ENCODE measurements at regions not wholly inside any gene's neighbourhood (a gene's known extent, or its start where the extent isn't known, plus 50 kb on each side); places are given as distances from the start of the nearest gene placed in this dataset.
"Not testable (repeated sequence)": the region's sequence is repeated elsewhere in the genome, so short reads cannot be mapped to it uniquely, and the experiment has no call there.

GRCh38 chr12:46064548-46064947, 74.2 kb upstream of the SCAF11 start:
- FAIRE-seq = no peak
- Histone ChIP-seq H3K27me3 (ENCODE audit: control insufficient read depth, insufficient read depth, low read length) (no peaks in the 10 kb centered on the region), H3K4me3 (ENCODE audit: low read depth, low read length) (no peak overlapping the region), H3K36me3 (ENCODE audit: control insufficient read depth, insufficient read depth, low read length) (no peaks in the 10 kb centered on the region)
- DNase-seq (ENCODE audit: low read depth) = no peak
- no peak for TF ChIP-seq CTCF (IDR thresholded peaks at IDR 0.05; ENCODE audit: insufficient read depth, low read length, severe bottlenecking)

- FAIRE-seq; H3K4me3 ChIP-seq (ENCODE audit: low read depth, low read length); DNase-seq (ENCODE audit: low read depth); H3K36me3 ChIP-seq (ENCODE audit: control insufficient read depth, insufficient read depth, low read length); H3K27me3 ChIP-seq (ENCODE audit: control insufficient read depth, insufficient read depth, low read length): not testable (repeated sequence)
Measured at GRCh38 chr12:46058697-46059096, 68.3 kb upstream of the SCAF11 start.

- H3K27me3 ChIP-seq (ENCODE audit: control insufficient read depth, insufficient read depth, low read length) = no peaks in the 10 kb centered on the region
- H3K36me3 ChIP-seq (ENCODE audit: control insufficient read depth, insufficient read depth, low read length) = no peaks in the 10 kb centered on the region
- no peak overlapping the region for H3K4me3 ChIP-seq (ENCODE audit: low read depth, low read length)
- TF ChIP-seq CTCF (IDR thresholded peaks at IDR 0.05; ENCODE audit: insufficient read depth, low read length, severe bottlenecking) = no peak
- no peak for FAIRE-seq
- no peak for DNase-seq (ENCODE audit: low read depth)
Measured at GRCh38 chr12:46050805-46051204, 60.4 kb upstream of the SCAF11 start.

- Histone ChIP-seq H3K4me3 (ENCODE audit: low read depth, low read length) (no peak overlapping the region), H3K27me3 (ENCODE audit: control insufficient read depth, insufficient read depth, low read length) (no peaks in the 10 kb centered on the region), H3K36me3 (ENCODE audit: control insufficient read depth, insufficient read depth, low read length) (no peaks in the 10 kb centered on the region)
- DNase-seq (ENCODE audit: low read depth) = no peak
- TF ChIP-seq CTCF (IDR thresholded peaks at IDR 0.05; ENCODE audit: insufficient read depth, low read length, severe bottlenecking) = no peak
- no peak for FAIRE-seq
Measured at GRCh38 chr12:46049665-46050064, 59.3 kb upstream of the SCAF11 start.

DNA sequence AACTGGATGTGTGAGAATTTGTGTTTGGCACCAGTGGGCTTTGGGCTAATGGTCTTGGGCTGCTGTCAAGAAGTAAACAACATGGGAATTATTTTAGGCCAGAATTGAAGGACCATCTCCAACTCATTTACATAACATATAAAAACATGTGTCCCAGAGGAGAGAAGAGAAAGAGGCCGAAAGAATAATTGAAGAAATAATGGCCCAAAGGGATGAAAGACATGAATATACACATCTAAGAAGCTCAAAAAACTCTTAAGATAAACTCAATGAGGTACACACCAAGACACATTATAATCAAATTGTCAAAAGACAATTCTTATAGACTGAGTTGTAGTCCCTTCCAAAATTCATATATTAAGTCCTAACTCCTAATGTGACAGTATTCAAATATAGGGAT, 56.1 kb upstream of the SCAF11 start:
- no peaks in the 10 kb centered on the region for H3K36me3 ChIP-seq (ENCODE audit: control insufficient read depth, insufficient read depth, low read length)
- no peak for TF ChIP-seq CTCF (IDR thresholded peaks at IDR 0.05; ENCODE audit: insufficient read depth, low read length, severe bottlenecking)
- H3K27me3 ChIP-seq (ENCODE audit: control insufficient read depth, insufficient read depth, low read length) = no peaks in the 10 kb centered on the region
- no peak for DNase-seq (ENCODE audit: low read depth)
- FAIRE-seq = no peak
- H3K4me3 ChIP-seq (ENCODE audit: low read depth, low read length) = no peak overlapping the region

- DNase-seq (ENCODE audit: low read depth) (no peak), FAIRE-seq (no peak)
- Histone ChIP-seq H3K4me3 (ENCODE audit: low read depth, low read length) (no peak overlapping the region), H3K36me3 (ENCODE audit: control insufficient read depth, insufficient read depth, low read length) (no peaks in the 10 kb centered on the region), H3K27me3 (ENCODE audit: control insufficient read depth, insufficient read depth, low read length) (no peaks in the 10 kb centered on the region)
- TF ChIP-seq CTCF (IDR thresholded peaks at IDR 0.05; ENCODE audit: insufficient read depth, low read length, severe bottlenecking) = no peak
Measured at GRCh38 chr12:46043972-46044520, 53.7 kb upstream of the SCAF11 start.

Measured in bronchial epithelial cell (primary cell).